Stimulated activated naive CD8-positive, alpha-beta T cell treated with anti-CD3 and anti-CD28 coated beads, Interleukin-15, amount 100 ng/mL, for 72 hours (primary cell): ENCODE measurements at regions not wholly inside any gene's neighbourhood (a gene's known extent, or its start where the extent isn't known, plus 50 kb on each side); places are given as distances from the start of the nearest gene placed in this dataset.

ENCODE experiments used
- ATAC-seq: fragments of 150-1000 bp; cut with Tn5 transposase; 2 replicates; pipeline ENCODE4 v1.10.0; 2021; ENCODE audit warnings: mild to moderate bottlenecking, moderate library complexity
- DNase-seq, 2 donors: peaks; one replicate each; pipeline ENCODE4 v3.0.0; 2021 to 2022
- H3K27ac Mint-ChIP-seq, 2 donors: one replicate each; pipeline ENCODE4 v1.8.0; 2022; ENCODE audit warnings: mild to moderate bottlenecking in 2 of 2, mixed read lengths in 2 of 2, moderate library complexity in 2 of 2
- H3K27me3 Mint-ChIP-seq: one replicate; pipeline ENCODE4 v1.8.0; 2022; ENCODE audit warnings: mixed read lengths
- H3K4me1 Mint-ChIP-seq: one replicate; pipeline ENCODE4 v1.8.0; 2022; ENCODE audit warnings: mild to moderate bottlenecking, mixed read lengths
- H3K4me3 Mint-ChIP-seq, 2 donors: one replicate each; pipeline ENCODE4 v1.8.0; 2022; ENCODE audit warnings: mild to moderate bottlenecking in 2 of 2, mixed read lengths in 2 of 2, moderate library complexity in 1 of 2
- H3K9me3 Mint-ChIP-seq, 2 donors: one replicate each; pipeline ENCODE4 v1.8.0; 2022; ENCODE audit warnings: mixed read lengths in 2 of 2

GRCh38 chr10:55476129-55476528, 675.1 kb upstream of the PCDH15 start:
- Mint-ChIP-seq H3K9me3 (peaks cover under 1 to 3% of the 10 kb centered on the region in 2 donors), H3K27ac (no peak overlapping the region)

GRCh38 chr10:55474258-55474657, 673.2 kb upstream of the PCDH15 start:
- ATAC-seq: no peak

More at GRCh38 chr10:55476129-55476528, 675.1 kb upstream of the PCDH15 start:
- ATAC-seq (no peak), DNase-seq (no peak)
- Mint-ChIP-seq H3K4me3 (no peak overlapping the region), H3K27me3 (no peaks in the 10 kb centered on the region), H3K4me1 (no peaks in the 10 kb centered on the region)

GRCh38 chr10:55470840-55471239, 669.8 kb upstream of the PCDH15 start:
- Mint-ChIP-seq H3K4me3 (no peak overlapping the region), H3K4me1 (no peaks in the 10 kb centered on the region), H3K27me3 (no peaks in the 10 kb centered on the region), H3K27ac (no peak overlapping the region), H3K9me3 (peaks cover 0 to 10% of the 10 kb centered on the region in 2 donors)
- ATAC-seq (no peak), DNase-seq (no peak)

More at GRCh38 chr10:55474258-55474657, 673.2 kb upstream of the PCDH15 start:
- Mint-ChIP-seq H3K4me3 (no peak overlapping the region), H3K9me3 (no peaks in the 10 kb centered on the region), H3K27me3 (no peaks in the 10 kb centered on the region), H3K4me1 (no peaks in the 10 kb centered on the region), H3K27ac (no peak overlapping the region)
- no peak for DNase-seq

GRCh38 chr10:55466806-55467504, 665.9 kb upstream of the PCDH15 start:
- Mint-ChIP-seq H3K4me1 (no peaks in the 10 kb centered on the region), H3K27me3 (no peaks in the 10 kb centered on the region), H3K4me3 (no peak overlapping the region), H3K9me3 (peaks cover 0 to 10% of the 10 kb centered on the region in 2 donors), H3K27ac (peak overlapping the region in 1 of 2 donors; percentile 34)
- DNase-seq (no peak), ATAC-seq (no peak)

- no peak overlapping the region for H3K4me3 Mint-ChIP-seq
These were observed 663.1 kb upstream of the PCDH15 start for GRCh38 chr10:55464083-55464482.

GRCh38 chr10:55460008-55460407, 659.0 kb upstream of the PCDH15 start:
- no peak overlapping the region for H3K27ac Mint-ChIP-seq
- H3K4me3 Mint-ChIP-seq: no peak overlapping the region
- H3K27me3 Mint-ChIP-seq: no peaks in the 10 kb centered on the region
- no peak for DNase-seq
- H3K9me3 Mint-ChIP-seq: peaks cover 0 to 11% of the 10 kb centered on the region in 2 donors
- no peaks in the 10 kb centered on the region for H3K4me1 Mint-ChIP-seq
- ATAC-seq: no peak

More at GRCh38 chr10:55464083-55464482, 663.1 kb upstream of the PCDH15 start:
- ATAC-seq (no peak), DNase-seq (no peak)
- peaks cover 0 to 16% of the 10 kb centered on the region in 2 donors for H3K9me3 Mint-ChIP-seq
- H3K27me3 Mint-ChIP-seq: no peaks in the 10 kb centered on the region
- H3K27ac Mint-ChIP-seq: no peak overlapping the region
- no peaks in the 10 kb centered on the region for H3K4me1 Mint-ChIP-seq

GRCh38 chr10:55449981-55450380, 649.0 kb upstream of the PCDH15 start:
- Mint-ChIP-seq H3K4me3 (no peak overlapping the region), H3K27ac (no peak overlapping the region), H3K27me3 (no peaks in the 10 kb centered on the region), H3K4me1 (no peaks in the 10 kb centered on the region), H3K9me3 (peaks cover 9 to 10% of the 10 kb centered on the region in 2 donors)
- ATAC-seq (no peak), DNase-seq (no peak)

GRCh38 chr10:55446441-55447002, 645.5 kb upstream of the PCDH15 start:
- DNase-seq (no peak), ATAC-seq (no peak)
- Mint-ChIP-seq H3K9me3 (peaks cover 14 to 15% of the 10 kb centered on the region in 2 donors), H3K27me3 (no peaks in the 10 kb centered on the region), H3K4me1 (no peaks in the 10 kb centered on the region), H3K4me3 (no peak overlapping the region), H3K27ac (no peak overlapping the region)

- Mint-ChIP-seq H3K27ac (no peak overlapping the region), H3K4me1 (no peaks in the 10 kb centered on the region), H3K9me3 (peaks cover 16 to 32% of the 10 kb centered on the region in 2 donors), H3K27me3 (no peaks in the 10 kb centered on the region), H3K4me3 (no peak overlapping the region)
- DNase-seq (no peak), ATAC-seq (no peak)
These were observed 640.7 kb upstream of the PCDH15 start for GRCh38 chr10:55441777-55442176.

GRCh38 chr10:55426138-55426537, 625.1 kb upstream of the PCDH15 start:
- no peaks in the 10 kb centered on the region for H3K4me1 Mint-ChIP-seq
- no peaks in the 10 kb centered on the region for H3K9me3 Mint-ChIP-seq
- H3K27ac Mint-ChIP-seq: no peak overlapping the region
- ATAC-seq: no peak
- no peak overlapping the region for H3K4me3 Mint-ChIP-seq
- DNase-seq: no peak
- H3K27me3 Mint-ChIP-seq: no peaks in the 10 kb centered on the region

- DNase-seq (no peak), ATAC-seq (no peak)
- Mint-ChIP-seq H3K27me3 (no peaks in the 10 kb centered on the region), H3K9me3 (peaks cover 0 to 12% of the 10 kb centered on the region in 2 donors), H3K27ac (no peak overlapping the region), H3K4me3 (no peak overlapping the region), H3K4me1 (no peaks in the 10 kb centered on the region)
These were observed 609.4 kb upstream of the PCDH15 start for GRCh38 chr10:55410415-55410885.

GRCh38 chr10:55404094-55404493, 603.1 kb upstream of the PCDH15 start:
- Mint-ChIP-seq H3K27ac (no peak overlapping the region), H3K4me1 (no peaks in the 10 kb centered on the region), H3K4me3 (no peak overlapping the region), H3K9me3 (peaks cover 0 to 8% of the 10 kb centered on the region in 2 donors), H3K27me3 (no peaks in the 10 kb centered on the region)
- DNase-seq (no peak), ATAC-seq (no peak)

GRCh38 chr10:55400075-55400849, 599.2 kb upstream of the PCDH15 start:
- H3K4me1 Mint-ChIP-seq: no peaks in the 10 kb centered on the region
- no peaks in the 10 kb centered on the region for H3K9me3 Mint-ChIP-seq
- H3K27me3 Mint-ChIP-seq: no peaks in the 10 kb centered on the region
- H3K27ac Mint-ChIP-seq: no peak overlapping the region
- ATAC-seq: no peak
- no peak for DNase-seq
- no peak overlapping the region for H3K4me3 Mint-ChIP-seq

- Mint-ChIP-seq H3K4me3 (no peak overlapping the region), H3K27ac (no peak overlapping the region), H3K27me3 (no peaks in the 10 kb centered on the region), H3K4me1 (no peaks in the 10 kb centered on the region), H3K9me3 (no peaks in the 10 kb centered on the region)
- no peak for ATAC-seq
- no peak for DNase-seq
These were observed 597.5 kb upstream of the PCDH15 start for GRCh38 chr10:55398497-55398882.

GRCh38 chr10:55397777-55398496, 596.9 kb upstream of the PCDH15 start:
- no peaks in the 10 kb centered on the region for H3K9me3 Mint-ChIP-seq
- no peaks in the 10 kb centered on the region for H3K27me3 Mint-ChIP-seq
- H3K4me3 Mint-ChIP-seq: no peak overlapping the region
- H3K27ac Mint-ChIP-seq: no peak overlapping the region
- no peaks in the 10 kb centered on the region for H3K4me1 Mint-ChIP-seq
- no peak for DNase-seq
- ATAC-seq: no peak
